NOMO-1 (cell line): ENCODE measurements at regions not wholly inside any gene's neighbourhood (a gene's known extent, or its start where the extent isn't known, plus 50 kb on each side); places are given as distances from the start of the nearest gene placed in this dataset.

Experiments used
- DNase-seq, 2 experiments: peaks; one replicate each; lab custom pipeline; 2025; ENCODE audit not compliant: unreplicated experiment in 2 of 2; lab: John Stamatoyannopoulos, UW

DNA sequence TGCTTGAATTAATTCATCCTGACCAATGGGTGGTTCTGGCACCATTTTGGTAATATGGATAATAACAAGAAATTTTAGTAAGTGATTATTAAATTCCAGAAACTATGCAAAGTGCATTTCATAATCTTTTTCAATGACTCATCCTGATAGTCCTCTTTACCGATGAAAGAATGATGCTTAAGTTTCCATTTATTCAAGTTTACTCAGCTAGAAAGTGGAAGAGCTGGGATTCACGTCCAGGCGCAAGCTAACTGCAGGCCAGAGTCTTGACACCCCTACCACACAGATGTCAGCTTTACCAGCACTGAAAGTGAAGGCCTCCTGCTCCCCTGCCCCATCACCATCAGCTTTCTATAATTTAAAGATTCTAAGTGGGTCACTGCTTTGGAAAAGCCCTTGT, 493.5 kb upstream of the WWC1 start:
- DNase-seq, result no peak

DNA sequence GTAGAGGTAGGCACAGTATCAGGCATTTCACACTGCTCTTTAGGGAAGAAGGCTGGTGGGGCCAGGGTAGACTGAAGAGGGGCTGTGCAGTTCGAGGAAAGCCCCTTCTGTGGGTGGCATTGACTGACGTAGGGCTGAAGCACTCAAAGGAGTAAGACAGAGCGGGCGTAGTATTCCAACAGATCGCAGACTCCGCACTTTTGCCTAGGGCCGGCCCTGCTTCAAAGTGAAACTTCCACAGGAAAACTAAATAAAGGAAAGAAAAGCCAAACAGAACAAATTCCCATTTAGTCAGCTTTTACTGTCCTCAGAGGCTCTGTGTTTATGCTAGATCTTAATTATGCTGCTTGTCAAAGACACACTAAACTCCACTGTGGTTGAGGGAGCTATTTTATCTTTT, 493.0 kb upstream of the WWC1 start:
- no peak for DNase-seq

DNA sequence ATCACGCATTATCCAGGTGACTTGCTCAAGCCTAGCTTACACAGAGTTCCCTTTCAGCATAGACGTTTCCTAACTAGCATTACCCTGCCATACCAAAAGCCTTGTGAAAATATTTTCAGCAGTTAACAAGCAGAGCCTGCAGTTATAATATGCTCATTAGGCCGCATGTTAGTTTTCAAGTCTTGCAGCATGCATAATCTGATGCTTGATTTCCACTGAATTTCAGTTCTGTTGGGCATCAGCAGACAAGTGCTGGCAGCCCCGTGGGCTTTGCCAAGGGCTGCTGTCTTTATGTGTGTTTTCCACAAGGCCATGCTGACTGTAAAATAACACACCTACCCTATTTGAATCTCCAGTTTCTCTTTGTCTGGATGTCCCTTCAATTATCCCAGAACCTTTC, 491.0 kb upstream of the WWC1 start:
- no peak for DNase-seq

DNA sequence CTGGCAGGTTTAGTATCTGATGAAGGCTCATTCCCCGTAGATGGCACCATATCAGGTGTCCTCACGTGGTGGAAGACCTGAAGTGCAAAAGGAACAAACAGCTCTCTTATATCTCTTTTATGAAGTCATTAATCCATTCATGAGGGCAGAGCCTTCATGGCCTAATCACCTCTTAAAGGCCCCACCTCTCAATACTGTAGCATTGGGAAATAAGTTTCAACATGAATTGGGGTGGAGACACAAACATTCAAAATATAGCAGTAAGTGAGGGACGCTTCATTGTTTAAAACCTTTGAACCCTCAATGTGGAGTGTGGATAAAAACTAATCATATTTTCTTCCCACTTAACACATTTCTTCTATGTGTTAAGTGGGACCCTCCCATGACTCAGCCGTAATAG, 489.4 kb upstream of the WWC1 start:
- DNase-seq, result no peak

DNA sequence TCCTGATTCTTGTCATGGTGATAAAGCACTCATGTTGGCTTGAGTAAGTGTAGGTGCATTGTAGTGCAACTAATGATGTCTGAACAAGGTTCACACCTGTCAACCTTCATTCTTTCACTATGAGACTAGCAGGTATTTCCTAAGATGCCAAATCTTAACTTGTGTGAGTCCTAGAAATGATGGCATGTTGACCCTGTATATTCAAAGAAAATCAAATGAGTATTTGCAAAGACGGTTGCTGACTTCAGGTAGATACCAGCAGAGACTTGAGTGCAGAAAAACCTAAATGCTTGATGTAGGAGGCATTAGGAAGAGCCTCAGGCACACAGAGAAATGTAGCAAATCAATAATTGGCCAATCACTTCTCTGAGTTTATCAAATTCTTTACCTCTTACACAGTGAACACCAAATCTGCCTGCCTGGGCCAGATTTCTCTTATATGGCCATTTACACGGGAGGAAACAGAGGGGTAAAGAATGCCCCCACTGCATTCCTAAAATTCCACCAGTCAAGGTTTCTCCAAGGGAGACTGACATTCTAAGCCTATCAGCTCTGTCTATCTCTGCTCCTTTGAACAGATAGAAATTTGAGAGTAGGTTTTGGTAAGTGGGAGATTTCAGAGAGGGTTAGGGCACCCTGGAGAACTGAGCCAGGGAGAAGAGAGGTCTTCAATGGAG, 488.6 kb upstream of the WWC1 start:
- no peak for DNase-seq

DNA sequence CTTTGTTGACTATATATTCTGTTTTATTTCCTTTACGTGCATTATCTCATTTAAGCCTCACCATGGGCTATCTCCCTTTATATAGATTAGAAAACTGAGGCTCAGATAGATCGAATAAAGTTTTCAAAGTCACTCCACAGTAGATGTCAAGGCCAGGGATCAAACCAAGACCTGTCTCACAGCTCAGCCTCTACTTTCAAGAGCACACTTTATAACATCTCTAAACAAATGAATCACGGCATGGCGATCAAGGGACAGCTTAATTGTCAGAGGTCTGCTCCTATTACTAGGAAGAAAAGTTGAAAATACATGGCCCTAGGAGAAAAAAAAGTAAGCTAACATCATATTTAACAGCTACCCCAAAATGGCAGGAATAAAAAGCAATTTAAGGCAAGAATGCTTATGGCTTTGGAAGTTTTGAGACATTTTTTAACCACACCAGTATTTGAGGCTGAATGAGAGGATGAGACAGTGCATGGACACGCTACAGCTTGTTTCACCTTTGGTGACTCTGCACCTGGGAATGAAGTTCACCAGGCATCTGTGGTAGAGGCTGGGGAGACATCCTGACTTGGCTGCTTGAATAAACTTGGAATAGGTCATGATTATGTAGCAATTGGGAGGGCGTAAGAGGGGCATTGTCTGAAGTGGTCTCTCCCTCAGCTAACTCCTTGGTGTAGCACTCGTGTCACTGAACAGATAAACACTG, 486.8 kb upstream of the WWC1 start:
- DNase-seq, result no peak

DNA sequence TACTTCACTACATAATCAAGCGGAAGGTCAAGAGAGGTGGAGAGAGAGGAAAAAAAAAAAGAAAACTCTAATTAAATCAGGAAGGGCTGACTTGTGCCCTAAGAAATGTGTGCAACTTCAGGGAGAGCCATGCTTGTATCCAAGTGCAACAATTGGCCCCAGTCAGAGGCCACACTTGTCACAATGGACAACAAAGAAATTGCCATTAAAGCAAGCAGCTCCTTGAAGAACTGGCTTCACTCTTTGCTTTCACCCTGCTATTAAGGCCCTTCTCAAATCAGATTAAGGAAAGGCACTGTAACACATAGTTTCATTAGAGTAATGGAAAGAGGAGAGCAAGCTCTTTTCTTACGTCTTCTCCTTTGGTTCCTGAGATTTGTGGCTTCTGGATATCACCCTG, 480.9 kb upstream of the WWC1 start:
- no peak for DNase-seq

DNA sequence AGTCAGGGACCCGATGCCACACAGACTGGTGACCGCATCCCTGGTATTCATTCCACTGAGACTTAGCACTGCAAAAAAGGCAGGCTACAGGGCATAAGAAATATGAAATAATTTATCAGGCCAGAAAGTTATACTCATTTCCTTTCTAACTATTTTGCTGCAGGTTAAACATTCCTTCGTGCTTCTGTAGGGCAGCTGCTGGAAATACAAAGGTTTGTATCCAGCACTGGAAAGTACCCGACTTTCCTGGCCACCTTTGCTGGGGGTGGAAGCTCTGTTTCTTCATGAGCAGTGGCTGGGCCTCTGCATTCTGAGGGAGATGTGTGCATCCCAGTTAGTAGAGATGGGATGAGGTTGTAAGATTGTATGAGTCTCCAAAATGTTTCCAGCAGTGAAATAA, 478.6 kb upstream of the WWC1 start:
- no peak for DNase-seq

DNA sequence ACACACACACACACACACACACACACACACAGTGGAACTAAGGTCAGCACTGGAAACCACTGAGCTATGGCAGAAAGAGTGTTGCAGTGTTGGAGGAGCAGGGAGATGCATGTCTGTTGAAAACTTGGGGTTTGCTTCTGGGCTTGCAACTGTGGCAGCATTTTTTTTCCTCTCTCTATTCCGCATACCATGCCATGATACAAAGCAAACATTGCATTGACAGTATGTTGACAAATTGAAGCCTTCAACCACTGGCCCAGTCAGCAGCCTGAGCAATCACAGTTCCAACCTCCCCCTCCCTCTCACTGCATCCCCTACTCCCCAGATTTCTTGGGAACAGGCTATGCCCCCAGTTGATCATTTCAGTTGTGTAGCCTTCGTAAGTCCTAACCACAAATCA, 478.1 kb upstream of the WWC1 start:
- DNase-seq, result no peak

DNA sequence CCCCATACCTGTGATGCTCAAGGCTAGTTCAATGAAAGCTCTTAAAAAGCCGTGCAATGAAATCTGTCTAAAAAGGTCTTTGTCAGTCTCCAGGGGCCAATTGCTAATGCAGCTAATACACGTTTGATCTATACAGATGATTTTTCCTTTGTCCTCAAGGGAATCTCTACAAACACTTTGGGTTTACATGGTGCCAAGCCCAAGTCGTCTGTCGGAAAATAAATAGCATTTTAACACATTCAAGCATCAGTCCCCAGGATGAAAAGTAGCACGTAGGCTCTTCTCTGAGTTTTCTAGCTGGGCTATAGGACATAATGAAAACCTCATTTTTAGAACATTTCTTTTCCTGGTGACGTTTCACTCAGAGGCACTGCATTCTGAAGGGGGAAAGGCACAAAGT, 477.4 kb upstream of the WWC1 start:
- DNase-seq, result no peak

DNA sequence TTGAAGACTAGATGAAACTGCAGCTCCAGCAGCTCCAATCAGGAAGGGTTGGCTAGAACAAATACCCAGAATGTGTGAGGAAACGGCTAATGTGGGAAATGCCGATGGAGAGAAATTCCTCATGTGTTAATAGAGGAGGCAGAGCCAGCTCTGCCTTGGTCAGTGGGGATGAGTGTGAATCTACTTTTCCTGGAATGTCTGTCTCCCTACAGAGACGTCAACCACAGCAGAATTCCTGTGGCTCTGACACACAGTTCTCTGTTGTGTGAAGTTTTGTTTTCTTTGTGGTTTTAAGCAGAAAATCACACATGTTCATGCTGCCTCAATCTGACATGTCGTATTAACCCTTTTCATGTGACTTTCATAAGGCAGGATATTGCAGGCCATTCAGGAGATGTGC, 476.6 kb upstream of the WWC1 start:
- DNase-seq, result no peak

DNA sequence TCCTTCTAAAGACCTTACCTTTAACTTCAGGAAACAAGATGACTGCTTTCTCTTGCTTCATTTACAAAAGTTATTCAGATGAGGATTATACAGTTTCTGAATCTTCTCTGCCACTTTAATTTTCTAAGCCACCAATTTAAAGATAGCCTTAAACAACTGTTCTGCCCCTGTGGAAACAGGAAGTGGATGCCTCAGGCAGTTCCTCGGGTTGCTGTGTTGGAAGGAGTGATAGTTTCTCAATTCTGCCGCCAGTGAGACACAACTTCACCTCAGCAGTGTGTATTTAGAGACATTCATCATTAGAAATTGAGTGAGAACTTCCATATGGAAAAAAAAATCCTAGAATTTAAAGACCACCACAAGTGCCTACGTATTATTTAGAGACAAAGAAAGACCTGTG, 475.1 kb upstream of the WWC1 start:
- DNase-seq, result peak; percentile 42 to 75

DNA sequence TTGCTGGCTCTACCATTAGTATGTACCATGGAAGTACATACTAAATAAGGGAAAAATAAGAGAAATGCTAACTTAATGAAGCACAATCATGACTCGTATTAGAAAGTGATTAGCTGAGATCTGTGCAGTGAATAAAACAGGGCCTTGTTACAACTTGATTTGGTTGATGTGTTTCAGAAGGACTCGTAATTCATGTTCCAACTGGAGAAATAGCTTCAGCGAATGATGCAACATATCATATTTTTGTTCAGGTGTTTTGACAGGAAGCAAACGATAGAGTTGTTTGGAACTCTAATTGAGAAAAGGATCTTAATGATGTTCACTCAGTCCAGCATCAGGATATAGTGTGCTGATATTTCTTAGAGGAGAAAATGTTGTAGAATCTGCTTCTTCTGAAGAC, 474.6 kb upstream of the WWC1 start:
- no peak for DNase-seq

DNA sequence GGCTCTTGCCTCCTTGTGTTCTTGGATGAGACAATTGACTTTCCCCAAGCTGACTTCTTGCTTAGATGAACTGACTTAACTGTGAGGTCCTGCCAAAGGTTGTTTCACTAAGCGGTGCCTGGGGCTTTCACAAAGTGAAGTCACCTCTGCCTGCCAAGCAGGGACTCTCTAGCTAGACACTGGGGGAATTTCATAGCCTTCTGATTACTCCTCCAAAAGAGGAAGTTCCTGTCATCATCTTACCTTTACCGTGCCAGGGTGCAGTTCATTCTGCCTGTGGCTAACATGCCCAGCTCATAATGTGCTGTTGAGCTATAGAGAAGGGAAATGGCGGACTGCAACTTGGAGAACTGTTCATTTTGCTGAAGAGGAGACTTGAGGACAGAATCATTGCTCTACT, 472.0 kb upstream of the WWC1 start:
- no peak for DNase-seq

DNA sequence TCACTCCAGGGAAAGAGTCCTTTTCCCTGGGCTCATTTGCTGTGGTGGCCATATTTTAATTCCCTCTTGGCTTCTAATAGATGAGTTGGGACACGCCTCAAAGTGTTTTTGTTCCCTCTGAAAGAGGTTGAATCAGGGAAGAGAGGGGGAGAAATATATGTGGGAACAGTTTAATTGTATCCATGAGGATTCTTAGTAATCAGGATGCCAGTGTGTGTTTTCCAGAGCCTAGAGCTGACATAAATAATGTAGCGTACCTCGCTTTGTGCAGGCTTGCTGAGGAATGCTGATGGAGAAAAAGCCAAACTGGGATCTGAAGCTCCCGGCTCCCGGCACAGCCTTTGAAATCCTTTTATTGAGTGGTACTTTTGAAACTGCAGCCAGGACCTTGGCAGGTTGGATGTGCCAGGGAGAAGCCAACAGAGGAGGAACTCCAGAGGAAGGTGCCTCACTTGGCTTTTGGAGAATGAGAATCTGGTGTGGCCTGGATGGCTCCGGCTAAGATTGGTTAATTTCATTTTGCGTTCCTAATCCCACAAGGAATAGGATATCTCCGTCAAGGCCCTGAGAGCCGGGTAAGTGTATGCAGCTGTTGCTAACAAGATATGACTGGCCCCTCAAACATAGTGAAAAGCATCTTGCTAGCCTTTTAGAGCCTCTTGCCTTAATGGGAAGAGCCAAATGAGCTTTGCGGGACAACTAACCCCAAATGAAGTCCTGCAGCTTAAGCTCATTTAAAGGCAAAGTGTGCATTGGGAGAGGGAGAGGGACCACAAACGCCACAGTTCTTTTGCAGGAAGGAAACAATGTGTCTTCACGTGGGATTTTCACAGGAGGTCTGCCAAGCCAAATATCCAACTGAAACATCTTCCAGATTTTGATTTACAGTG, 471.1 kb upstream of the WWC1 start:
- no peak for DNase-seq

DNA sequence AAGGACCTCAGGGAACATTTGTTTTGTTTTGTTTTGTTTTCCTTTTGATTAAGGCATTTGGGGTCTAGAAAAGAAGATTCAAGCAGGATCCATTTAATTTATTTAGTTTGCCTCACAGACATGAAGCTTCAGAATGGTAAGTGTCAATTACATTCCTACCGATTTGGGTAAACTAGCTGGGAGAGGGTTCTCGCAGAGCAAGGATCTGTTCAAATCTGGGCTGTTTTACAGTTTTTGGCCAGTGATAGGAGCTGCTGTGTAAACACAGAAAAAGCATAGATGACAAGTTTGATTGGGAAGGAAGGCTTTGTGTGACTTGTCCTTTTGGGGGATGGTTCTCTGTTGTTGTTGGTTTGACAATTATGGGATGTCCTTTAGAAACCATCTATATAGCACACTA, 470.3 kb upstream of the WWC1 start:
- no peak for DNase-seq

DNA sequence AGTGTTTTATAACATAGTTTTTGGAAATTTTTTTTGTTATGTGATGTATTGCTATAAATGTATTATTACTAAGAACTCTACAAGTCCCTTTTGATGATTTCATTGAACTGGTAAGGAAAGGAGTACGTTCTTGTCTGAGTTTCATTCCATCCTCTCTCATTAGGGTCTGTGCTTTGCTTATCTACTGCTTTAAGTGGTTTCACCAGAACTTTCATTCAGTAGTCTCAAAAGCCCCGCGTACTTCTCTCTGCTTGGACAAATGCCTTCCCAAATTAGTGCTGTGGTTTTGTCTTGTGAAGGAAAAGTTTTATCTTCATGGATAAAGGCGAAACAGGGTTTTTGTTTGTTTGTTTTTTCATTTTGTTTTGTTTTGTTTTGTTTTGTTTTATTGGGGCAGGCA, 469.8 kb upstream of the WWC1 start:
- no peak for DNase-seq

DNA sequence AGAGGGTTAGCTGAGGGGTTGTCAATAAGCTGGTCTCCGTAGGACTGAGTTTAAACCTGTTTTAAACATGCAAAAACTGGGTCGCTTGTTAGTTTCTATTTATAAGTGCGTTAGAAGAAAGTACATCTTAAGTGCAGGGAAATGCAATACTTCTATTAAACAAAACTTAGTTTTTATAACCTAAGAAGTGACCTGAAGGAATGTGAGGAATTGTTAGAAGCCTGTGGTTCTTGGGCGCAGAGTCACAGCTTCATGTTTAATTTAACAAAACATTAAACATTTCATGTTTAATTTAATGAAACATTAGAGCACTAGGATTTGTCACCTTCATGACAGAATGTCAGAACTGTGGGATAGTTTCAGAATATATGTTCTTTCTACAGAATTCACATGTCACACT, 469.2 kb upstream of the WWC1 start:
- no peak for DNase-seq

DNA sequence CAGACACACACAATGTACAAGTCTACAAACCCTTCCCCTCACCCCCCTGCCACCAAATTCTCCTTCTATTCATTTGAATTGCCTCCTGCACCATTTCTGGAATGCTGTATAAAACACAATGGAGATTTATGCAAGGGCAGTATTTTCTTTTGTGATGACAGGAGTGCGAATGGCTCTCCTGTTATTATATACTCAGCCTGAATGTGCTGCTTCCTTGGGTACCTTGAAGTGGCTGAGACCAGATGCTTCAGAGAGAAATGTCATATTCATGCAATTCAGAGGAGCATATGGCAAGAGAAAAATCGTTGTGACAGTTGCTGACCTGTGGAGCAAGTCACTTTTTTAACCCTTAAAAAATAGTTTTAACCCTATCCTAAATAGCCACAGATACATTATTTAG, 468.0 kb upstream of the WWC1 start:
- DNase-seq, result no peak

DNA sequence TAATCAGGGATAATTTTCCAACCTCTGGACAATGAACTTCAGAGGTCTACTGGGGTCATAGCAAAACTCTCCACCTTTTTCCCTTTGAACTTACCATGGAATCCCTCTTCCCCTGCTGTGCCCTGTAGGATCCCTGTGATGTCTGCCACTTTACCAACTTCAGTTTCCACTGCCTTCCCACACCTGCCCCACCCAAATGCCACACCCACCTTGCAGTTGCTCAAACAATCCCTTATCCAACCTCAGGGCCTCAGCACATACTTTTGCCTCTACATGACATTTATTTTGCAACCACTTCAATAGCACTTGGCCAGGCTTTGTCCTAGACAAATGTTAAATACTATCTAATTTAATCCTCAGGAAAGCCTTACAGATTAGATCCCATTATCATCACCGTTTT, 463.7 kb upstream of the WWC1 start:
- DNase-seq, result no peak

DNA sequence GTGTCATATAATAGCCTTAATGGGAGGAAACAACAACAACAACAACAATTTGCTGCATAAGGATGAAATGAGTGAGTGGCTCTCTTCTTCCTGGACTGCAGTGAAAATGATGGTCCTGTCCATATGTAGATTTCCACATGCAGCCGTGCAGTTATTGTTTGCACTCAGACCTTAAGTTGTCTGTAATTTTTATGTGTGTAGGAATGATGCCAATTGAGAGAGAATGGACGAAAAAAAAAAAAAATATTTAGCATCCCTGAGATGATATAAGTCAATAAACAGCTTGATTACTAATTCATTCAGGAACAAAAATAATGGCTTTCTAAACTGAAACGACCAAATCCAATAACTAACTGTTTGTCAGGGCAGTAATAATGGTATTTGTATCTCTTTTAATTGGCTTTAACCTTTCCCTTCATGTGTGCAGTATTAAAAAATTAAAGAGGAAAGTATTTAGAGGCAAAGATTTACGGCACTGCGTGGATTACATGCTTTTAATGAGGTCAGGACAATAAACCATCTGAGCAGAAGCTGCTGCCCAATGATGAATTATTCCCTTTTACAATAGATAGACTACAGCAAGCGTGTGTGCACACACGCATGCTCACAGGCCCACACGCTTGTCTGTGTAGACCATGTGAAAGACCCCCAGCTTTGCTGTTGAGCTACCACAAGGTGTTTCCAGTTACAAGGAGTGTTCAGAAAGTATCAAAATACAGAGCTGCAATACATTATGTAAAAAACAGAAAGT, 459.5 kb upstream of the WWC1 start:
- no peak for DNase-seq
